Natural killer cell treated with Interleukin-12 subunit alpha and Interleukin-12 subunit beta and Interleukin-15 and Interleukin-18, amount 100 ng/mL, for 72 hours (primary cell): ENCODE measurements at regions not wholly inside any gene's neighbourhood (a gene's known extent, or its start where the extent isn't known, plus 50 kb on each side); places are given as distances from the start of the nearest gene placed in this dataset.
"Not testable (repeated sequence)": the region's sequence is repeated elsewhere in the genome, so short reads cannot be mapped to it uniquely, and the experiment has no call there.

ENCODE experiments used
- ATAC-seq, 2 donors: fragments of 150-1000 bp; cut with Tn5 transposase in 1 of 2; sonication (Bioruptor Pico), chemical (Tn5 transposase) in 1 of 2; 2 replicates each; pipeline ENCODE4 v1.10.0; 2021
- DNase-seq: peaks from one replicate; pipeline ENCODE4 v3.0.0; 2022; ENCODE audit warnings: low spot score
- H3K27ac Mint-ChIP-seq, 2 donors: 1 replicate in 1 of 2; 2 replicates in 1 of 2; pipeline ENCODE4 v1.8.0; 2022; ENCODE audit warnings: mixed read lengths in 2 of 2, mild to moderate bottlenecking in 1 of 2, moderate library complexity in 1 of 2
- H3K27me3 Mint-ChIP-seq, 2 donors: 1 replicate in 1 of 2; 2 replicates in 1 of 2; pipeline ENCODE4 v1.8.0; 2022; ENCODE audit warnings: mixed read lengths in 2 of 2
- H3K36me3 Mint-ChIP-seq: one replicate; pipeline ENCODE4 v1.8.0; 2022; ENCODE audit warnings: mixed read lengths
- H3K4me1 Mint-ChIP-seq, 2 donors: 1 replicate in 1 of 2; 2 replicates in 1 of 2; pipeline ENCODE4 v1.8.0; 2022; ENCODE audit warnings: low read depth in 2 of 2, mixed read lengths in 2 of 2, mild to moderate bottlenecking in 1 of 2
- H3K4me3 Mint-ChIP-seq: one replicate; pipeline ENCODE4 v1.8.0; 2022; ENCODE audit warnings: mixed read lengths
- H3K9me3 Mint-ChIP-seq: 2 replicates; pipeline ENCODE4 v1.8.0; 2022; ENCODE audit warnings: mixed read lengths

DNA sequence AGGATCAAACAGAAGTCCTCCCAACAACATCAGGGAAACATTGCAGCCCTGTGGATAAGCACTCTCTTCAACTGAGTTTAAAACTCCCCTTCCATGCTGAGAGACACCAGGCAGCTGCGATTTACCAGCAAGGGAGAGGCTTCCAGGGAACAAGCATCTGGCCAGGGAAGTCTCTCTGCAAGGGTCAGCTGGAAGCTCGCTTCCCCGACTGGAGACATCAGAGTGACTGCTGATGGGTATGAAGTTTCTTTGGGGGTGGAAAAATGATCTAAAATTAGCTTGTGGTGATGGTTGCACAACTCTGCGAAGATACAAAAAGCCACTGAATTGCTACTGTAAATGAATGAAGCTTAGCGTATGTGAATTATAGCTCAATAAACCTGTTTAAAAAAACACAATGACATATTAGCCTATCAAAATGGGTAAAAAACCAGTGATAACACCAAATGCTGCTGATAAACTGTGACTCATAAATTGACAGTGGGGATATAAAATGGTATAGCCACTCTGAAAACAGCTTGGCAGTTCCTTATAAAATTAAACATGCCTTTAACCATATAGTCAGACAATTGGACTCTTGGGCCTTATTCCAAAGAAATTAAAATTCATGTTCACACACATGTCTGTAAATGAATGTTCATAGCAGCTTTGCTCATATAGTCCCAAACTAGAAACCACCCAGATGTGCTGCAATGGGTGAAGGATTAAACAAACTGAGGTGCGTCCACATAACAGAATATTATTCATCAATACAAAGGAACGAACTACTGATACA, 1082.0 kb downstream of the SOCS6 start:
- H3K9me3 Mint-ChIP-seq: peaks cover 28% of the 10 kb centered on the region
- ATAC-seq (no peak), DNase-seq (no peak)
- no peaks in the 10 kb centered on the region for H3K27me3 Mint-ChIP-seq
- H3K27ac Mint-ChIP-seq: no peak overlapping the region
- H3K4me1 Mint-ChIP-seq: no peaks in the 10 kb centered on the region
- peaks cover 12% of the 10 kb centered on the region for H3K36me3 Mint-ChIP-seq
- no peak overlapping the region for H3K4me3 Mint-ChIP-seq

DNA sequence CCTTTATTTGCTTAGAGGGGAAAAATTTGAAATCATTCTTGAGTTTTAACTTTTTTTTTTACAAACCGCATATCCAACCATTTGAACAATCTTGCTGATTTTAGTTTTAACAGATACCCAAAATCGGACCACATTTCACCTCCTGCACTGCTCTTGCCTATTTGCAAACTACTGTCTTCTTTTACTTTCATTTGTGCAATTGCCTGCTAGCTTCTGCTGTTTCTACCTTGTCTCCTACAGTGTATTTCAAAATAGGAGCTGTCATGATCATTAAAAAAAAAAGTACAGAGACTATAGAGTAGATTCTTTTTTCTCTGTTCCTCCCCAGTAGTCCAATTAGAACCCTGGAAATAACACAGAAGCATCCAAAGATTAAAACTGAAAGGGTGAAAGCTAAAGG, 1081.2 kb downstream of the SOCS6 start:
- Mint-ChIP-seq H3K4me1 (no peaks in the 10 kb centered on the region), H3K27ac (no peak overlapping the region), H3K27me3 (no peaks in the 10 kb centered on the region), H3K4me3 (no peak overlapping the region), H3K9me3 (peaks cover 26% of the 10 kb centered on the region), H3K36me3 (peaks cover 12% of the 10 kb centered on the region)
- DNase-seq (no peak), ATAC-seq (no peak)

DNA sequence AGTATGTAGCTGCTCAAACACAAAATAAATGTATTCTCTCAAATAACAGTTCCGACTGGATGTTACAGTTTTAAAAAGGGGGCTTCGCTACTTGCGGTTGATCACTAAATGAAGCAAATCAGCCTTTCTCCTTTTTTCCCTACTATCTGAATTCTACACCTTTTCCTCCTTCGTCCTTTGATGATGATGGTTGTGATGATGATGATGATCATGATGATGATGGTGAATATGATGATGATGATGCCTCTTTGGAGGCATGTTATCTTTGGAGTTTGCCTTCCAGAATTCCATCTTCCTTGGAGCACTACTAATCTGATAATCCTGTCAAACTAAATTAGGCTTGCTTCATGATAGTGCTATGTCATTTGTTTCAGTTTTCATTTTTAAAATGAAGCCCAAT, 1073.3 kb downstream of the SOCS6 start:
- Mint-ChIP-seq H3K27me3 (no peaks in the 10 kb centered on the region), H3K36me3 (peaks cover 11% of the 10 kb centered on the region), H3K4me1 (no peaks in the 10 kb centered on the region), H3K9me3 (peaks cover 21% of the 10 kb centered on the region), H3K4me3 (no peak overlapping the region), H3K27ac (no peak overlapping the region)
- DNase-seq (no peak), ATAC-seq (no peak)

DNA sequence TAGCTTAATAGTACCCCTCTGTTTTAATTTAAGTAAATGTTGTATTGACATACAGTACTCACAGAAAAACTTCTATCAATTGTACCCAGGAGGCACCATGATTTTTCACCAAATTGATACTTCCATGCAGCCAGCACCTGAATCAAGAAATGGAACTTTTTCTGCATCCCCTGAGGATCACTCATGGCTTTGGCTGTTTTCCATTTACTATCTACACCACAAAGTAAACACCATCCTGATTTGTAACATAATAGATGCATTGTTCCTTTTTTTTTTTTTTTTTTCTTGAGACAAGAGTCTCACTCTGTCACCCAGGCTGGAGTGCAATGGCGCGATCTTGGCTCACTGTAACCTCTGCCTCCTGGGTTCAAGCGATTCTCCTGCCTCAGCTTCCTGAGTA, 1066.8 kb downstream of the SOCS6 start:
- not testable (repeated sequence) for H3K4me1 Mint-ChIP-seq, H3K9me3 Mint-ChIP-seq, DNase-seq, H3K36me3 Mint-ChIP-seq, H3K27me3 Mint-ChIP-seq, H3K4me3 Mint-ChIP-seq, H3K27ac Mint-ChIP-seq, ATAC-seq

DNA sequence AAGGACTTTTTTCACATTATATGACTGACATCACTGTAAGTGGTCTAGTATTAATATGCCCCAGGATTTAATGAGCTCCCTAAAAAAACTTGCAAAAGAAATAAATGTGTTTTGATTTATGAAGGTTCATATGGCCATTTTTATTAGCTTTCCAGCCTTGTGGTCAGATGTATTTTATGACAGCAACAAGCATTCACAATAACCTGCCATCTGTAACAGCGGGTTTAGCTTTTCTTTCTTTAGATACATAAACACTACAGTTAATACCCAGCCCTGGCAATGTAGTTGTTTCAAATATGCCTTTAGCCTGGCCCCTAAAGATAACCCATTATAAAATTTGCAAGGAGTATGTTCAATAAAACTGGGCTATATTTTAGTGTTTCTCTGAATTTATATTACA, 1063.8 kb downstream of the SOCS6 start:
- Mint-ChIP-seq H3K27me3 (no peaks in the 10 kb centered on the region), H3K4me3 (no peak overlapping the region), H3K4me1 (no peaks in the 10 kb centered on the region)

DNA sequence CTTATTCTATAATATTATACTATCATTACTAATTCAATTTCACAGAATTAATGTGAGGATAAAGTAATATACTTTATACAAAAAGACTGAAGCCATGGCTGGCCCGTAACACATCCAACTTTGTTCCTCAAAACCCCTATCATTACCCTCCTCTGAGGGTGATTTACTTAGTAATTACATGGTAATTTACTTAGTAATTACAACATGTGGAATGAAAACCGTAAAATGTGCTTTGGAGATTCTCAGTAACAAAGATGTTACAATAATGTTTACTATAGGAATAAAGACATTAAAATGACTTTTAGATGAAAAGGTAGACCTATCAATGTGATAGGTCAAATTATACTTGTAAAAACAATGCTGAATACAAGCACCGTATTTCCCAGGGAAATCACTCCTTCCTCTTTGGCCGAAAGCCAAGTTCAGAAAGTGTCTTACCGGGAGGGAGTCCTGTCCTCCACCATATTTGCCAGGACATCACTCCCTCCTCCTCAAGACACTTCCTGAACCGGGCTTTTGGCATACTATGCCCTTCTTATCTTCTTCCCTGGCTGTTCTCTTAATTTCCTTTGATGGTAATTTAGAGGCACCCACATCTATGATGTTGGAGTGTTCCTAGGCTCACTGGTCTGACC, 1047.8 kb downstream of the SOCS6 start:
- no peaks in the 10 kb centered on the region for H3K36me3 Mint-ChIP-seq
- H3K9me3 Mint-ChIP-seq: peaks cover 7% of the 10 kb centered on the region
- ATAC-seq: no peak
- H3K27me3 Mint-ChIP-seq: no peaks in the 10 kb centered on the region
- H3K27ac Mint-ChIP-seq: no peak overlapping the region
- H3K4me3 Mint-ChIP-seq: no peak overlapping the region
- no peak for DNase-seq
- H3K4me1 Mint-ChIP-seq: no peaks in the 10 kb centered on the region

More for the DNA sequence above, 1063.8 kb downstream of the SOCS6 start:
- DNase-seq: no peak
- Mint-ChIP-seq H3K36me3 (no peaks in the 10 kb centered on the region), H3K27ac (no peak overlapping the region), H3K9me3 (peaks cover 4% of the 10 kb centered on the region)
- no peak for ATAC-seq

DNA sequence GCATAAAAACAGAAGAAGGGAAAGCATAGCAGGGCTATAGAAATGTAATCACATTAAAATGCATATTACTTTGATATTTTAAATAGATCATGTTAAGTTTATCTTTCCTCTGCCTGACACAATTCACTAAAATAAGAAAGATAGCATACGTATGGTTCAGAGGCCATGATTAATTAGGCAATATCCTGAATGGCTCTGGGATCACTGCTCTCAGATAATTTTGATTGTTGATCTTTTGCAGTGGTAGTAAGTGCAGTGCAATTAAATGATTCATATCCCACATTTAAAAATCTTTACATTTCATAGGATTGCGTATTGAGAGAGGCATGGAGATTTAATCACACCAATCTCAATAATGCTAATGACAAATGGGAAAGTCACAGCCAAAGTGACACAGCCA, 1040.7 kb downstream of the SOCS6 start:
- Mint-ChIP-seq H3K9me3 (peaks cover 13% of the 10 kb centered on the region), H3K4me3 (no peak overlapping the region), H3K4me1 (no peaks in the 10 kb centered on the region), H3K27me3 (no peaks in the 10 kb centered on the region), H3K27ac (no peak overlapping the region), H3K36me3 (peaks cover 13% of the 10 kb centered on the region)
- no peak for ATAC-seq
- DNase-seq: no peak

DNA sequence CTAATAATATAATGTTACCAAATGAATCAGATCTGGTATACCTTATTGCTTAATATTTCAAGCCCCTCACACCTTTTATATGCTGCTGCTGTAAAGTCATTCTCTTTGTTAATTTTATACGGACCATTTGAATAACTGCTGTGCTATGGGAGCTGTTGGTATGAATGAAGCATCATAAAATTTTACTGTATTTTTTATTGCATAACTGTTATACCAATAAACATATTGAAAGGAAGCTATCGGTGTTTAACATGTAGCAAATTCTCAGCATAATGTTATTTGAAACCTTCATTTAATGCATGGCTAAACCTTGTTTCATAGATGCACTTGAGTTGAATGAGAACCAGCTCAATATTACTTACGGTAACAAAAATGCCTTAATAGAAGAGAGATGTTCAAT, 1040.3 kb downstream of the SOCS6 start:
- DNase-seq (no peak), ATAC-seq (no peak)
- H3K4me3 Mint-ChIP-seq: no peak overlapping the region
- no peak overlapping the region for H3K27ac Mint-ChIP-seq
- H3K4me1 Mint-ChIP-seq: no peaks in the 10 kb centered on the region
- no peaks in the 10 kb centered on the region for H3K27me3 Mint-ChIP-seq
- peaks cover 13% of the 10 kb centered on the region for H3K36me3 Mint-ChIP-seq
- H3K9me3 Mint-ChIP-seq: peaks cover 13% of the 10 kb centered on the region

DNA sequence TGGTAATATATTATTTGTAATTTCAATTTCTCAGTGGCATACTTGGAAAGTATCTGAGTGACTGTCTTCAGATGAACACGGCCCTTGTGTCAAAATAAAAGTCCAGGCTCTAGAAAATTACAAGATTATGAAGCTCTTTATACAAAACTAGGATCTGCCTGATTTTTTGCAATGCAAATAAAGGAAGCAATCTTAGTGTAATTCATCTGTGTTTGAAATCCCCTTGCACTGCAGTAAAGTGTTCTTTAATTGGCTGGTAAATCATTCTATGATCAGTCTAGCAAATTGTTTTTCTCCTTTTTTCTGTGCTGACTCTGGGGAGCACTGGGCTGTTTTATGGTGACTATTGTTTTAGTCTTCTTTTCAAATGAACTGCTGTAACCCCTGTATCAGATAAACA, 1039.0 kb downstream of the SOCS6 start:
- Mint-ChIP-seq H3K27me3 (no peaks in the 10 kb centered on the region), H3K9me3 (peaks cover 13% of the 10 kb centered on the region), H3K36me3 (peaks cover 13% of the 10 kb centered on the region), H3K27ac (no peak overlapping the region), H3K4me3 (no peak overlapping the region), H3K4me1 (no peaks in the 10 kb centered on the region)
- DNase-seq (no peak), ATAC-seq (no peak)

DNA sequence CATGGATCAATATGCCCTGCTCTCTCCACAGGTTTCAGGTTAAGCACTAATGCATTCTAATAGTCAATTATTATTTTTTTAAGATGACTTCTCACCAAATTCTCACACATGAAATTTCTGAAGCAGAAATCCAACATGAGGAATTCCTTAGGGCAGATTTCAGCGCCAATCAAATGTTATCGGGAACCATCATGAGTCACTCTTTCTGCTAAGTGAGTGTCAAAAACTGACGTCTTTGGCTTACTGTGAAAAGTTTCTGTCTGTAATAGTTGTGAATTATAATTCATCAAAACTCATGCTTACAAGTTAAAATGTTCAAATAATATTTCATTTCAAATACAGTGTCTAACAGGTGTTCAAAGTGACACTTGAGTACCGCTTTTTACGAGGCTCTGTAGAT, 1038.6 kb downstream of the SOCS6 start:
- Mint-ChIP-seq H3K27ac (no peak overlapping the region), H3K9me3 (peaks cover 13% of the 10 kb centered on the region), H3K36me3 (peaks cover 13% of the 10 kb centered on the region), H3K4me1 (no peaks in the 10 kb centered on the region), H3K4me3 (no peak overlapping the region), H3K27me3 (no peaks in the 10 kb centered on the region)
- ATAC-seq: no peak
- DNase-seq: no peak

DNA sequence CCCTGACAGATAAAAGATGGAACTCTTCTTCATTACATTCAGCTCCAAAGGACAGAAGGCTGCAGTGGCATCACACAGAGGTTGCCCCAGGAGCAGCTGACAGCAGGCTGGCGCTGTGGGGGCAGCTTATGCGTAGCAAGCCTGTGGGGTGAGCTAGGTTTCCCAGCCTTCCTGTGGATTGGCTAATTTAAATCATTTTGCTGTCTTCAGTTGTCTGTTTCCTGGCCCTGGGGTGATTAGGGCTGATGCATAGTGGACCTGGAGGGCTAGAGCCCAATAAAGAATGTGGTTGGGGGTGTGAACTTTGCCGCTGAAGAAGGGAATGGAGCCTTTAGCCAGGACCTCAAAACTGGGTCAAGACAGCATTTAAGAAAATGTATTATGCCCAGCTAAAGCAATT, 1038.0 kb downstream of the SOCS6 start:
- no peak for DNase-seq
- H3K4me1 Mint-ChIP-seq: no peaks in the 10 kb centered on the region
- H3K27me3 Mint-ChIP-seq: no peaks in the 10 kb centered on the region
- ATAC-seq: no peak
- no peak overlapping the region for H3K27ac Mint-ChIP-seq
- H3K9me3 Mint-ChIP-seq: peaks cover 14% of the 10 kb centered on the region
- H3K4me3 Mint-ChIP-seq: no peak overlapping the region
- H3K36me3 Mint-ChIP-seq: peaks cover 13% of the 10 kb centered on the region

DNA sequence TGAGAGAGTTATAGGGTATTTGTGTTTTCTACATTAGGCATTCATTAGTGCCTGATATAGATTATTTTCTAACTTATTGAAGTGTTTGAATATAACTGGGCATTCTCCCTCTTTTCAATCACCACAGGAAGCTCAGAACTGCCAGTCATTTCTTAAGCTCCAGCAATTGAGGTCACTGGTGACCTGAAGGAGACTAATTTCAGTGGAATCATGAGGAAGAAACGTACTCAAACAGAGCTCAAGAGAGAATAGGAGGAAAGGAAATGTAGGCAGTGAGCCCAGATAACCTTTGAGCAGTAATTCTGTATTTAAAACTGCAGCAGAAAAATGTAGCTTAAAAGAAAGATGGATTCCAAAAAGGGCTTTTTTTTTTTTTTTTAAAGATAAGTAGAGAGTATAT, 1035.5 kb downstream of the SOCS6 start:
- ATAC-seq (no peak), DNase-seq (no peak)
- peaks cover 26% of the 10 kb centered on the region for H3K9me3 Mint-ChIP-seq
- peaks cover 19% of the 10 kb centered on the region for H3K36me3 Mint-ChIP-seq
- H3K4me3 Mint-ChIP-seq: no peak overlapping the region
- H3K27ac Mint-ChIP-seq: no peak overlapping the region
- no peaks in the 10 kb centered on the region for H3K4me1 Mint-ChIP-seq
- no peaks in the 10 kb centered on the region for H3K27me3 Mint-ChIP-seq

DNA sequence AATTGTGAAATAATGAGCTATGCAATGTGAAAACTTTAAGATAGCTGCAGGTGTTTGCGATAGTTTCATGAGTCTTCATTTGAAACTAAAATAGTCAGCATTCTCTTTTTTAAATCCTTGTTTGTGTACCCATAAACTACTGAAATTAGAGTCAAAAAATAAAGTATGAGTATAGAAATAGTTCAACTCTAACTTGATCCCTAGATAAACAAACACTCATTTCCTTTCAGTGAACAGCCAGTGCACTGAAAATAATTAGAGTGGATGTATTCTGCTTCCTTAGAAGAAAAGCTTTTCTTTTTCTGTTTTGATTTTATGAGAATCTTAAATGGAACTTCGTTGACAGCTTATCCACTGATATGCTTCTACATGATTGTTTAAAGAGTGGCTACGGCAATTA, 1033.4 kb downstream of the SOCS6 start:
- ATAC-seq (no peak), DNase-seq (no peak)
- no peak overlapping the region for H3K4me3 Mint-ChIP-seq
- no peaks in the 10 kb centered on the region for H3K4me1 Mint-ChIP-seq
- H3K9me3 Mint-ChIP-seq: peaks cover 26% of the 10 kb centered on the region
- no peaks in the 10 kb centered on the region for H3K27me3 Mint-ChIP-seq
- H3K27ac Mint-ChIP-seq: no peak overlapping the region
- peaks cover 19% of the 10 kb centered on the region for H3K36me3 Mint-ChIP-seq

DNA sequence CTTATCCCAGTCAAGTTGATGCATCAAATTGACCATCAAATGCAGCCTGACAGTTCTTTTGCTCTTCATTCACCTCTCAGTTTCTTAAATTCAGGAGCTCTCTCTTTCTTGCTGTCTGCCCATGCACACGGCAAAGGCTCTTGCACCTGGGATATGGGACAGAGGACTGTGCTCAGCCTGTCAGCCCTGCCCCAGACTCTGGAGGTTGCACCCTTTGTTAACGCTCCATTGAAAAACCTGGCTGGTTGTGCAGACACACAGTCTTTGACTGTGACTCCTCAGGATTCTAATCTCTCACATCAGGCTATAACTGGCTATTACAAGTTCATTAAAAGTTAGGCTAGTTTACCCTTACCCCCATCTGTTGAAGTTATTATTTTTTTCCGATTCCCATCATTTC, 1032.5 kb downstream of the SOCS6 start:
- Mint-ChIP-seq H3K27ac (no peak overlapping the region), H3K4me3 (no peak overlapping the region), H3K36me3 (peaks cover 19% of the 10 kb centered on the region), H3K9me3 (peaks cover 26% of the 10 kb centered on the region), H3K27me3 (no peaks in the 10 kb centered on the region), H3K4me1 (no peaks in the 10 kb centered on the region)
- DNase-seq (no peak), ATAC-seq (no peak)

DNA sequence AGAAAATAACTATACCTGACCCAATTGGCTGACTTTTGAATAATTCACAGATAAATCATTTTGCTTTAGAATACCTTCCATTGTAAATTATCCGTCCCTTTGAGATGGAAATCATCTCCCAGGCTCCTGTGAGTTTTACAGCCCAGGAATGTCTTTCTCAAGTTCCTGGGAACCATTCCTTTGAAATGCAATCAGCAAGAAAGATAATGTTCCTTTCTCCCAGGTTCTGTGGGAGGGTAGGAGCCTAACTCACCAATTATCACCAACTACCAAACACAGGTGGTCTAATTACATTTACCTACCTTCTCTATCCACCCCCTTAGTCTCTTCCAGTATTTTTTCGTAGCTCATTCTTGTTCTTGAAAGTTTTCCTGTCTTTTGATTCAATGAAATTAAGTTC, 1016.0 kb downstream of the SOCS6 start:
- Mint-ChIP-seq H3K27ac (no peak overlapping the region), H3K4me1 (no peaks in the 10 kb centered on the region), H3K4me3 (no peak overlapping the region), H3K9me3 (peaks cover 11% of the 10 kb centered on the region), H3K27me3 (no peaks in the 10 kb centered on the region), H3K36me3 (no peaks in the 10 kb centered on the region)
- DNase-seq: no peak
- ATAC-seq: no peak
